ENCODE measurements at regions not wholly inside any gene's neighbourhood (a gene's known extent, or its start where the extent isn't known, plus 50 kb on each side); places are given as distances from the start of the nearest gene placed in this dataset.

DNA sequence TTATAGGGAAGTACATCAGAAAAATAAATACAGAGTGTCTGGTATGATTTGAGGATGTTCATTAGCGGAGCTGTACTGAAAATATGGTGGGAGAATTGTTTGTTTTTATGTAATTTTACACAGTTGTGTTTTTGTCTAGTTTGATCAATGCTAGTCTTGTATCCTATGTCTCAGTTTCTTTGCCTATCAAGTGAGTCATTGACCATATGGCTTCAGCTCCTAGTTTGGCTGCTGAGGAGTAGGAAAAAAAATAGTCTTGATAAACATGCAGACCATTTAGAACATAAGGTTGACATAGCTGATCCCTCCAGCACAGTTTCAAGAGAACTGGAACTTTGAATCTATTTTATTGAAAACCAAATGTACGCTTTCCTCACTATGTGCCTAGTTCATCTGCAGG, 1292.1 kb upstream of the FLRT2 start:
- TF ChIP-seq, protein P1, sequence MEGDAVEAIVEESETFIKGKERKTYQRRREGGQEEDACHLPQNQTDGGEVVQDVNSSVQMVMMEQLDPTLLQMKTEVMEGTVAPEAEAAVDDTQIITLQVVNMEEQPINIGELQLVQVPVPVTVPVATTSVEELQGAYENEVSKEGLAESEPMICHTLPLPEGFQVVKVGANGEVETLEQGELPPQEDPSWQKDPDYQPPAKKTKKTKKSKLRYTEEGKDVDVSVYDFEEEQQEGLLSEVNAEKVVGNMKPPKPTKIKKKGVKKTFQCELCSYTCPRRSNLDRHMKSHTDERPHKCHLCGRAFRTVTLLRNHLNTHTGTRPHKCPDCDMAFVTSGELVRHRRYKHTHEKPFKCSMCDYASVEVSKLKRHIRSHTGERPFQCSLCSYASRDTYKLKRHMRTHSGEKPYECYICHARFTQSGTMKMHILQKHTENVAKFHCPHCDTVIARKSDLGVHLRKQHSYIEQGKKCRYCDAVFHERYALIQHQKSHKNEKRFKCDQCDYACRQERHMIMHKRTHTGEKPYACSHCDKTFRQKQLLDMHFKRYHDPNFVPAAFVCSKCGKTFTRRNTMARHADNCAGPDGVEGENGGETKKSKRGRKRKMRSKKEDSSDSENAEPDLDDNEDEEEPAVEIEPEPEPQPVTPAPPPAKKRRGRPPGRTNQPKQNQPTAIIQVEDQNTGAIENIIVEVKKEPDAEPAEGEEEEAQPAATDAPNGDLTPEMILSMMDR (IDR thresholded peaks at IDR 0.05; ENCODE audit: low read depth, low read length): no peak
- TF ChIP-seq POLR2A (IDR thresholded peaks at IDR 0.05; ENCODE audit: extremely low read depth, insufficient read length) (no peak), MAX (IDR thresholded peaks at IDR 0.05; ENCODE audit: low read depth, low read length) (no peak), MYC (IDR thresholded peaks at IDR 0.05; ENCODE audit: low read depth, low read length) (no peak)

Data from NB4 (cell line).